Omental fat pad (tissue), 3 donors: ENCODE measurements at regions not wholly inside any gene's neighbourhood (a gene's known extent, or its start where the extent isn't known, plus 50 kb on each side); places are given as distances from the start of the nearest gene placed in this dataset.

Source experiments
- ATAC-seq: fragments of 150-250 bp; one replicate; pipeline ENCODE4 v1.9.1; 2016; ENCODE audit warnings: mild to moderate bottlenecking, moderate library complexity; ENCODE audit not compliant: low FRiP score
- DNase-seq: peaks from one replicate; pipeline ENCODE4 v3.0.0-alpha.2; 2019; ENCODE audit warnings: low spot score
- CTCF ChIP-seq, 3 donors: fragments of 450-650 bp; IDR thresholded peaks; one replicate each; pipeline ENCODE4 v1.5.1; 2016 to 2017; ENCODE audit warnings: antibody characterized with exemption in 3 of 3, mild to moderate bottlenecking in 3 of 3, moderate library complexity in 2 of 3

GRCh38 chr1:83813576-83813975 lies 185.4 kb downstream of the TTLL7 start:
- DNase-seq (no peak), ATAC-seq (no peak)
- TF ChIP-seq CTCF (IDR thresholded peaks at IDR 0.05) = no peak

GRCh38 chr1:83810144-83810543 lies 188.8 kb downstream of the TTLL7 start:
- TF ChIP-seq CTCF (IDR thresholded peaks at IDR 0.05) = no peak
- DNase-seq (no peak), ATAC-seq (no peak)

- DNase-seq (no peak), ATAC-seq (no peak)
- no peak for TF ChIP-seq CTCF (IDR thresholded peaks at IDR 0.05)
These were observed 190.4 kb downstream of the TTLL7 start for GRCh38 chr1:83808536-83808935.

GRCh38 chr1:83807821-83808220 lies 191.1 kb downstream of the TTLL7 start:
- no peak for DNase-seq
- no peak for ATAC-seq
- TF ChIP-seq CTCF (IDR thresholded peaks at IDR 0.05) = no peak

GRCh38 chr1:83807231-83807630 lies 191.7 kb downstream of the TTLL7 start:
- no peak for ATAC-seq
- TF ChIP-seq CTCF (IDR thresholded peaks at IDR 0.05) = no peak

GRCh38 chr1:83805921-83806320 lies 193.0 kb downstream of the TTLL7 start:
- ATAC-seq = no peak
- no peak for DNase-seq

More at GRCh38 chr1:83807231-83807630, 191.7 kb downstream of the TTLL7 start:
- no peak for DNase-seq

More at GRCh38 chr1:83805921-83806320, 193.0 kb downstream of the TTLL7 start:
- no peak for TF ChIP-seq CTCF (IDR thresholded peaks at IDR 0.05)
